H1 (cell line): ENCODE measurements at regions not wholly inside any gene's neighbourhood (a gene's known extent, or its start where the extent isn't known, plus 50 kb on each side); places are given as distances from the start of the nearest gene placed in this dataset.

Experiments
- CBX5 ChIP-seq: fragments of 300-800, 300-1000 bp; sonication (generic); IDR thresholded peaks from 2 replicates; pipeline ENCODE4 v1.7.1; 2016; ENCODE audit warnings: antibody characterized with exemption, low read length, low read depth
- CTCF ChIP-seq, 3 experiments: IDR thresholded peaks; 1 replicate in 2 of 3; 2 replicates in 1 of 3; pipeline versions ENCODE4 v1.5.1 to v1.6.1; 2011; ENCODE audit warnings: low read length in 3 of 3, mild to moderate bottlenecking in 3 of 3, inconsistent platforms in 2 of 3, low read depth in 1 of 3, moderate library complexity in 1 of 3; ENCODE audit not compliant: insufficient read depth in 1 of 3; ENCODE audit errors: control extremely low read depth in 1 of 3
- SIX5 ChIP-seq: IDR thresholded peaks from 2 replicates; pipeline ENCODE4 v1.6.1; 2011; ENCODE audit warnings: mild to moderate bottlenecking, low read depth, low read length

GRCh38 chr17:52271781-52272180 lies 113.3 kb upstream of the CA10 start (continued):
- TF ChIP-seq SIX5 (no peak), CTCF (IDR thresholded peaks at IDR 0.05; ENCODE audit: control extremely low read depth in 1 of 3, insufficient read depth in 1 of 3, low read depth in 1 of 3, low read length in 3 of 3) (no peak), CBX5 (no peak)
